H1 (cell line): ENCODE measurements at regions not wholly inside any gene's neighbourhood (a gene's known extent, or its start where the extent isn't known, plus 50 kb on each side); places are given as distances from the start of the nearest gene placed in this dataset.

Experiments
- CTCF ChIA-PET: fragments of 300-600 bp; sonication (Branson Sonifier 250); formaldehyde crosslinking; loops from one replicate; lab custom pipeline; 2021; ENCODE audit not compliant: partially characterized antibody; lab: Charles Lee
- POLR2A ChIA-PET: fragments of 300-600 bp; sonication (Branson Sonifier 250); formaldehyde crosslinking; loops from one replicate; lab custom pipeline; 2021; ENCODE audit warnings: inconsistent platforms; ENCODE audit not compliant: partially characterized antibody; lab: Charles Lee
- DNase-seq, 2 experiments: peaks; one replicate each; pipeline versions ENCODE4 v3.0.0 to v3.0.0-alpha.2; 2010 to 2022; ENCODE audit warnings: low spot score in 2 of 2, low read depth in 1 of 2, mixed read lengths in 1 of 2
- FAIRE-seq: peaks from 2 replicates; lab custom pipeline; 2011; peaks lifted over from hg19 to GRCh38; lab: Jason Lieb, UNC
- H2AFZ ChIP-seq: 2 replicates; pipeline ENCODE4 v1.8.1; 2012; ENCODE audit warnings: low read length, inconsistent platforms
- H2AK5ac ChIP-seq: 2 replicates; pipeline ENCODE4 v1.6.1; 2013; ENCODE audit warnings: low read depth, low read length
- H2BK120ac ChIP-seq: replicated peaks from 2 replicates; pipeline ENCODE3; 2013; ENCODE audit warnings: low read depth, low read length, inconsistent platforms
- H2BK12ac ChIP-seq: 2 replicates; pipeline ENCODE4 v1.6.1; 2013; ENCODE audit warnings: low read depth, low read length
- H2BK15ac ChIP-seq: 2 replicates; pipeline ENCODE4 v1.6.1; 2013; ENCODE audit warnings: low read length
- H2BK20ac ChIP-seq: 2 replicates; pipeline ENCODE4 v1.6.1; 2013; ENCODE audit warnings: low read length
- H2BK5ac ChIP-seq: 2 replicates; pipeline ENCODE4 v1.6.1; 2013; ENCODE audit warnings: low read depth, low read length
- H3K14ac ChIP-seq: 2 replicates; pipeline ENCODE4 v1.6.1; 2013; ENCODE audit warnings: inconsistent platforms; ENCODE audit not compliant: insufficient read length
- H3K18ac ChIP-seq: 2 replicates; pipeline ENCODE4 v1.6.1; 2013; ENCODE audit warnings: low read length; ENCODE audit errors: extremely low read depth
- H3K23ac ChIP-seq: 2 replicates; pipeline ENCODE4 v1.6.1; 2013; ENCODE audit warnings: inconsistent platforms; ENCODE audit not compliant: insufficient read length
- H3K23me2 ChIP-seq: 2 replicates; pipeline ENCODE4 v1.6.1; 2013; ENCODE audit warnings: low read depth, low read length
- H3K27ac ChIP-seq: 2 replicates; pipeline ENCODE4 v1.6.1; 2011; ENCODE audit warnings: low read depth, low read length, inconsistent platforms
- H3K27me3 ChIP-seq, 4 experiments: replicated peaks in 1 of 4; 1 replicate in 1 of 4; 2 replicates in 3 of 4; pipeline versions ENCODE4 v1.6.1 to v1.8.1; 2011 to 2013; ENCODE audit warnings: low read length in 3 of 4, mild to moderate bottlenecking in 3 of 4, inconsistent platforms in 2 of 4, mixed read lengths in 2 of 4, moderate library complexity in 1 of 4; ENCODE audit not compliant: control insufficient read depth in 3 of 4, insufficient read depth in 3 of 4; ENCODE audit errors: extremely low read depth in 1 of 4
- H3K36me3 ChIP-seq, 4 experiments: 2 replicates each; pipeline versions ENCODE4 v1.6.1 to v1.8.1; 2011 to 2013; ENCODE audit warnings: mild to moderate bottlenecking in 4 of 4, low read length in 3 of 4, moderate library complexity in 2 of 4, control low read depth in 1 of 4, inconsistent platforms in 1 of 4; ENCODE audit not compliant: insufficient read depth in 4 of 4, control insufficient read depth in 2 of 4
- H3K4ac ChIP-seq: replicated peaks from 2 replicates; pipeline ENCODE3; 2013; ENCODE audit warnings: low read length, low read depth, mixed read lengths, inconsistent platforms; ENCODE audit not compliant: insufficient read length
- H3K4me1 ChIP-seq, 4 experiments: replicated peaks in 1 of 4; 1 replicate in 1 of 4; 2 replicates in 3 of 4; pipeline versions ENCODE4 v1.6.1 to v1.8.1; 2011 to 2013; ENCODE audit warnings: low read length in 3 of 4, inconsistent platforms in 2 of 4, mixed read lengths in 1 of 4; ENCODE audit not compliant: insufficient read depth in 4 of 4, control insufficient read depth in 3 of 4
- H3K4me2 ChIP-seq, 2 experiments: 2 replicates each; pipeline versions ENCODE4 v1.6.1 to v1.8.1; 2011 to 2013; ENCODE audit warnings: low read depth in 2 of 2, low read length in 2 of 2, control low read depth in 1 of 2, inconsistent platforms in 1 of 2, mild to moderate bottlenecking in 1 of 2; ENCODE audit not compliant: insufficient read depth in 1 of 2
- H3K4me3 ChIP-seq, 4 experiments: fragments of 200-600, 300-600 bp in 1 of 4; sonication (generic), shearing (Covaris generic), sonication (Bioruptor Twin) in 1 of 4; 2 replicates each; pipeline versions ENCODE4 v1.5.1 to v1.8.1; 2011 to 2016; ENCODE audit warnings: low read length in 4 of 4, low read depth in 3 of 4, control low read depth in 2 of 4, inconsistent platforms in 2 of 4, mild to moderate bottlenecking in 2 of 4, mixed read lengths in 1 of 4, moderate library complexity in 1 of 4; ENCODE audit not compliant: insufficient read depth in 2 of 4; ENCODE audit errors: extremely low read depth in 1 of 4
- H3K56ac ChIP-seq: replicated peaks from 2 replicates; pipeline ENCODE3; 2013; ENCODE audit warnings: low read depth, mild to moderate bottlenecking, mixed read lengths, low read length, inconsistent platforms; ENCODE audit not compliant: insufficient read length
- H3K79me1 ChIP-seq: 2 replicates; pipeline ENCODE4 v1.6.1; 2013; ENCODE audit warnings: low read depth, low read length, control low read depth
- H3K79me2 ChIP-seq, 2 experiments: 2 replicates each; pipeline versions ENCODE4 v1.6.1 to v1.8.1; 2012 to 2013; ENCODE audit warnings: low read length in 2 of 2, mild to moderate bottlenecking in 2 of 2, inconsistent platforms in 1 of 2; ENCODE audit not compliant: insufficient read depth in 2 of 2, control insufficient read depth in 1 of 2
- H3K9ac ChIP-seq, 4 experiments: replicated peaks in 1 of 4; 1 replicate in 1 of 4; 2 replicates in 3 of 4; pipeline versions ENCODE4 v1.6.1 to v1.8.1; 2011 to 2013; ENCODE audit warnings: low read depth in 3 of 4, low read length in 3 of 4, control low read depth in 2 of 4, mild to moderate bottlenecking in 2 of 4, moderate library complexity in 2 of 4, inconsistent platforms in 1 of 4; ENCODE audit errors: extremely low read depth in 1 of 4
- H3K9me3 ChIP-seq, 2 experiments: 2 replicates each; pipeline versions ENCODE4 v1.6.1 to v1.8.1; 2012 to 2013; ENCODE audit warnings: mild to moderate bottlenecking in 2 of 2, moderate library complexity in 2 of 2, control low read depth in 1 of 2, inconsistent platforms in 1 of 2, low read depth in 1 of 2, low read length in 1 of 2, mixed read lengths in 1 of 2; ENCODE audit not compliant: insufficient read depth in 2 of 2
- H4K20me1 ChIP-seq, 2 experiments: replicated peaks in 1 of 2; 2 replicates each; pipeline versions ENCODE3 to v1.8.1; 2011 to 2013; ENCODE audit warnings: inconsistent platforms in 2 of 2, low read length in 2 of 2, mild to moderate bottlenecking in 1 of 2; ENCODE audit not compliant: insufficient read depth in 2 of 2, control insufficient read depth in 1 of 2
- H4K5ac ChIP-seq: 2 replicates; pipeline ENCODE4 v1.6.1; 2013; ENCODE audit warnings: low read length, low read depth, mixed read lengths, inconsistent platforms; ENCODE audit not compliant: insufficient read length
- H4K8ac ChIP-seq: 2 replicates; pipeline ENCODE4 v1.8.0; 2013; ENCODE audit warnings: mild to moderate bottlenecking, moderate library complexity, low read length, inconsistent platforms; ENCODE audit not compliant: insufficient read depth; ENCODE audit errors: extremely low read depth
- H4K91ac ChIP-seq: replicated peaks from 2 replicates; pipeline ENCODE3; 2013; ENCODE audit warnings: low read length, mixed read lengths, inconsistent platforms; ENCODE audit not compliant: insufficient read length
- JUND ChIP-seq: IDR thresholded peaks from 2 replicates; pipeline ENCODE4 v1.6.1; 2011; ENCODE audit warnings: mild to moderate bottlenecking, improper control_type of control experiment, low read length
- POLR2AphosphoS5 ChIP-seq: IDR thresholded peaks from 2 replicates; pipeline ENCODE4 v1.6.1; 2011; ENCODE audit warnings: low read depth, low read length
- RBBP5 ChIP-seq: IDR thresholded peaks from 2 replicates; pipeline ENCODE4 v1.7.1; 2012; ENCODE audit warnings: low read depth, mild to moderate bottlenecking, inconsistent platforms, low read length, moderate library complexity, borderline replicate concordance
- RFX5 ChIP-seq: IDR thresholded peaks from 2 replicates; pipeline ENCODE4 v1.6.1; 2011; ENCODE audit warnings: low read depth, low read length, improper control_type of control experiment, borderline replicate concordance
- TCF12 ChIP-seq: IDR thresholded peaks from 2 replicates; pipeline ENCODE4 v1.6.1; 2011; ENCODE audit warnings: low read depth, mild to moderate bottlenecking, low read length

GRCh38 chr10:85259908-85260307 lies 931.5 kb downstream of the CCSER2 start (continued):
- no peak for TF ChIP-seq POLR2AphosphoS5
- TF ChIP-seq, all 59 proteins: peak for 0

- ChIA-PET POLR2A (no interaction called here), CTCF (no interaction called here)
- no peaks in the 10 kb centered on the region for H4K20me1 ChIP-seq
- H3K23ac ChIP-seq: no peak overlapping the region
- H2BK20ac ChIP-seq: no peak overlapping the region
- H3K4me2 ChIP-seq: no peak overlapping the region
- no peak overlapping the region for H3K18ac ChIP-seq
- no peak overlapping the region for H3K14ac ChIP-seq
- no peak overlapping the region for H3K27ac ChIP-seq
- no peak overlapping the region for H3K4me3 ChIP-seq
- no peaks in the 10 kb centered on the region for H3K79me1 ChIP-seq
- no peak for DNase-seq
- no peak overlapping the region for H2BK15ac ChIP-seq
- H3K79me2 ChIP-seq: no peaks in the 10 kb centered on the region
- H2BK12ac ChIP-seq: no peak overlapping the region
- no peak overlapping the region for H2AK5ac ChIP-seq
- H3K9ac ChIP-seq: no peak overlapping the region
- no peak overlapping the region for H2BK5ac ChIP-seq
- no peaks in the 10 kb centered on the region for H3K27me3 ChIP-seq
- H4K8ac ChIP-seq: no peak overlapping the region
- no peaks in the 10 kb centered on the region for H3K9me3 ChIP-seq
- no peak overlapping the region for H4K91ac ChIP-seq
- H3K36me3 ChIP-seq: no peaks in the 10 kb centered on the region
- H4K5ac ChIP-seq: no peak overlapping the region
- no peak overlapping the region for H3K4ac ChIP-seq
- FAIRE-seq: no peak
- H3K23me2 ChIP-seq: no peaks in the 10 kb centered on the region
- H3K56ac ChIP-seq: no peak overlapping the region
- no peak overlapping the region for H2AFZ ChIP-seq
- no peak overlapping the region for H2BK120ac ChIP-seq
- H3K4me1 ChIP-seq: no peaks in the 10 kb centered on the region
- TF ChIP-seq RBBP5 (no peak), RFX5 (no peak), JUND (no peak), TCF12 (no peak)
Measured at GRCh38 chr10:85262992-85263391, 934.6 kb downstream of the CCSER2 start.
